ENCODE measurements at regions not wholly inside any gene's neighbourhood (a gene's known extent, or its start where the extent isn't known, plus 50 kb on each side); places are given as distances from the start of the nearest gene placed in this dataset.

DNA sequence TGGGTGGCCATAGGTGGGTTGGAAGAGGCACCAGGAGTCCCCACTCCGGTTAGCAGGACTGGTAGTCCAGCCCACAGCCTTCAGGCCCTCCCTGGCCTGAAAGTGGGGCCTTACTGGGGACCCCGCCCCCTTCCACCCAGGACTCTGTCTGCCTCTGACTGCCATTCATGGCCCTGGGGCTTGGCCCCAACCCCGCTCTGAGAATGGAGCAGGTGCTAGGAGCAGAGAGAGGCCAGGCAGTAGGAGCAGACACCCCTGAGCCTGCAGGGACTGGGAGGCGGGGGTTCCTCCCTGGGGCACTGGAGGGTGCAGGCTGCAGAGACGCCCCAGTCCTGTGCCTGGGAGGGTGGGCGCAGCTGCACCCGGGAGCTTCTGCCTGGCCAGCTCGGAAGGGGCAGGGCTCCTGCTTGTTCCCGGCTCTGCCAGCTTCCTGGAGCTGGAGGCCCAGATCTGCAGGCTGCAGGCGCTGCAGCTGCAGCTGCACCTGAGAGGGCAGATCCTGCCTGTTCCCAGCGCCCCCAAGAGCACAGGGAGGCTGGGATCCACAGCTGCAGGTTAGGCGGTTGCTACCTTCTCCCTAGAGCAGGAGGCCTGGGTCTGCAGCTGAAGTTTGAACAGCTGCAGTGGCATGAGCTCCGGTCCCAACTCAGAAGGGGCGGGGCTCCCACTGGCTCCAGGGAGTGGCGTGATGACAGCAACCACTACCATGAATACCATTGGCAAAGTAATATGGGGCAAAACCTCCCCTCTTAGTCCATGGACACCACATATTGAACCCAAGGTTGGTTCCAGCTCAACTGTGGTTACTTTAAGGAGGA, 194.7 kb downstream of the SQOR start:
- TF ChIP-seq, protein P1, sequence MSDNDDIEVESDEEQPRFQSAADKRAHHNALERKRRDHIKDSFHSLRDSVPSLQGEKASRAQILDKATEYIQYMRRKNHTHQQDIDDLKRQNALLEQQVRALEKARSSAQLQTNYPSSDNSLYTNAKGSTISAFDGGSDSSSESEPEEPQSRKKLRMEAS (IDR thresholded peaks at IDR 0.05; ENCODE audit: low read depth, low read length), result no peak
- no peak for TF ChIP-seq POLR2A (IDR thresholded peaks at IDR 0.05; ENCODE audit: extremely low read depth, insufficient read length)
- no peak overlapping the region for H3K4me3 ChIP-seq (ENCODE audit: low read depth, low read length)
- DNase-seq (ENCODE audit: low read depth), result no peak

DNA sequence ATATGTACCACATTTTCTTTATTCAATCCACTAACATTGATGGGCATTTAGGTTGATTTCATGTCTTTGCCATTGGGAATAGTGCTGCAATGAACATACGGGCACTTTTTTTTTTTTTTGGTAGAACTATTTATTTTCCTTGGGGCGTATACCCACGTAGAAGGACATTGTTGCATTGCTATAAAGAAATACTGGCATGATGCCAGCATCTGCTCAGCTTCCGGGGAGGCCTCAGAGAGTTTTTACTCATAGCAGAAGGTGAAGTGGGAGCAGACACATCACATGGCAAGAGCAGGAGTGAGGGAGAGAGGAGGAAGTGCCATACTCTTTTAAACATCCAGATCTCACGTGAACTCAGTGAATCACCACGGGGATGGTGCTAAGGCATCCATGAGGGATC, 197.0 kb downstream of the SQOR start:
- no peak for DNase-seq (ENCODE audit: low read depth)
- TF ChIP-seq, protein P2, sequence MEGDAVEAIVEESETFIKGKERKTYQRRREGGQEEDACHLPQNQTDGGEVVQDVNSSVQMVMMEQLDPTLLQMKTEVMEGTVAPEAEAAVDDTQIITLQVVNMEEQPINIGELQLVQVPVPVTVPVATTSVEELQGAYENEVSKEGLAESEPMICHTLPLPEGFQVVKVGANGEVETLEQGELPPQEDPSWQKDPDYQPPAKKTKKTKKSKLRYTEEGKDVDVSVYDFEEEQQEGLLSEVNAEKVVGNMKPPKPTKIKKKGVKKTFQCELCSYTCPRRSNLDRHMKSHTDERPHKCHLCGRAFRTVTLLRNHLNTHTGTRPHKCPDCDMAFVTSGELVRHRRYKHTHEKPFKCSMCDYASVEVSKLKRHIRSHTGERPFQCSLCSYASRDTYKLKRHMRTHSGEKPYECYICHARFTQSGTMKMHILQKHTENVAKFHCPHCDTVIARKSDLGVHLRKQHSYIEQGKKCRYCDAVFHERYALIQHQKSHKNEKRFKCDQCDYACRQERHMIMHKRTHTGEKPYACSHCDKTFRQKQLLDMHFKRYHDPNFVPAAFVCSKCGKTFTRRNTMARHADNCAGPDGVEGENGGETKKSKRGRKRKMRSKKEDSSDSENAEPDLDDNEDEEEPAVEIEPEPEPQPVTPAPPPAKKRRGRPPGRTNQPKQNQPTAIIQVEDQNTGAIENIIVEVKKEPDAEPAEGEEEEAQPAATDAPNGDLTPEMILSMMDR (IDR thresholded peaks at IDR 0.05; ENCODE audit: low read depth, low read length), result no peak
- TF ChIP-seq POLR2A (IDR thresholded peaks at IDR 0.05; ENCODE audit: extremely low read depth, insufficient read length) (no peak), MYC (IDR thresholded peaks at IDR 0.05; ENCODE audit: low read depth, low read length) (no peak)
- TF ChIP-seq, protein P1 (IDR thresholded peaks at IDR 0.05; ENCODE audit: low read depth, low read length), result no peak
- no peak overlapping the region for H3K4me3 ChIP-seq (ENCODE audit: low read depth, low read length)

DNA sequence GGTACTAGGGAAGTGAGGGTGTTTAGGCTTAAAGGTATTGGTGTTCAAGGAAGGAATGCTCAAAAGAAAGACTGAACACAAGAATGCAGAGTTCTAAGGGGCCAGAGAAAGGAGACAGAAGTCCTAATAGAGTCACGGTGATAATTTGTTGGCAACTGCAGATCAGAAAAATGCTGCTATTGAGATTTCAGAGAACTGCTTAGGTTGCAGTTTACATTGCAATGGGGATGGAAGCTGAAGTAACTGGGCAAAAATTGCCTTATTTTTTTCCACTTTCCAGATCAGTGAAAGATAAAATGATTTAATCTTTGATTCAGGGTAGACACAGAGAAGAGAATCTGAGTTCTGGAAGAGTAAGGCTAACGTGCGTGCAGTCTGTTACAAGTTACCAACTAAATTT, 199.8 kb downstream of the SQOR start:
- TF ChIP-seq, protein P2 (IDR thresholded peaks at IDR 0.05; ENCODE audit: low read depth, low read length), result no peak
- TF ChIP-seq MYC (IDR thresholded peaks at IDR 0.05; ENCODE audit: low read depth, low read length) (no peak), POLR2A (IDR thresholded peaks at IDR 0.05; ENCODE audit: extremely low read depth, insufficient read length) (no peak)
- TF ChIP-seq, protein P1 (IDR thresholded peaks at IDR 0.05; ENCODE audit: low read depth, low read length), result no peak
- no peak for DNase-seq (ENCODE audit: low read depth)

DNA sequence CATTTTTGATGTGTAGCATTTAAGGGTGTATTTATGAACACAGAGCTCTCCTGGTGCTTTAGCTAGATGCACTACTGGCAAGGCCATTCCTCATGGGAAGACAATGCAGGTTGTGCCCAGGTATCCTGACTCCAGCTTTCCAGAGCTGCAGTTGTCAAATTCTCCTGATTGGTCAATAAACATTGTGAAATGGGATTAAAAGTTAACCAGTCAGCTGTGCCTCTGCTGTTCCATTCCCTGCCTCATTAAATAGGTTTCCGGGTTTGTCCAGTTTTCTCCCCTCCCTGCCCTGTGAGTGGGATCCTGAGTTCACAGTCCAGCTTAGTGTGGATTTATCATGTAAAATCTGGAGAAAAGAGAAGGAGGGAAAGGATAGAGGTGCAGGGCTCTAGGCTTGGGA, 207.3 kb downstream of the SQOR start:
- TF ChIP-seq MYC (IDR thresholded peaks at IDR 0.05; ENCODE audit: low read depth, low read length) (no peak), POLR2A (IDR thresholded peaks at IDR 0.05; ENCODE audit: extremely low read depth, insufficient read length) (no peak)
- TF ChIP-seq, protein P1 (IDR thresholded peaks at IDR 0.05; ENCODE audit: low read depth, low read length), result no peak
- TF ChIP-seq, protein P2 (IDR thresholded peaks at IDR 0.05; ENCODE audit: low read depth, low read length), result no peak
- DNase-seq (ENCODE audit: low read depth), result no peak
- H3K4me3 ChIP-seq (ENCODE audit: low read depth, low read length), result no peak overlapping the region

More for the DNA sequence above, 199.8 kb downstream of the SQOR start:
- no peak overlapping the region for H3K4me3 ChIP-seq (ENCODE audit: low read depth, low read length)

DNA sequence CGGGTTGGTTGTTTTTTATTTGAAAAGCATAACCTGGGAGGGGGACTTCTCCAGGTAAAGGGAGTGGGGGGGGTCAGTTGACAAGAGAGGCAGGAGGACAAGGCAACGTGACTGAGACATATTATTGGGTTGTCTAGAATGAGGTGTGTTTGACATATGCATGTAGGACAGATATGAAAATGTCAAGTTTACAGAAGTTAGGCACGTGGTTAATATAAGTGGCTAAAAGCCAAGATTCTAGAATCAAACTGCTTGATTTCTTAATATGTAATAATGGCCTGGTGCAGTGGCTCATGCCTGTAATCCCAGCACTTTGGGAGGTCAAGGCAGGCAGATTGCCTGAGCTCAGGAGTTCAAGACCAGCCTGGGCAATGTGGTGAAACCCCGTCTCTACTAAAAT, 212.8 kb downstream of the SQOR start:
- no peak for DNase-seq (ENCODE audit: low read depth)
- H3K4me3 ChIP-seq (ENCODE audit: low read depth, low read length), result no peak overlapping the region
- TF ChIP-seq, protein P1 (IDR thresholded peaks at IDR 0.05; ENCODE audit: low read depth, low read length), result no peak
- TF ChIP-seq MYC (IDR thresholded peaks at IDR 0.05; ENCODE audit: low read depth, low read length), result no peak

DNA sequence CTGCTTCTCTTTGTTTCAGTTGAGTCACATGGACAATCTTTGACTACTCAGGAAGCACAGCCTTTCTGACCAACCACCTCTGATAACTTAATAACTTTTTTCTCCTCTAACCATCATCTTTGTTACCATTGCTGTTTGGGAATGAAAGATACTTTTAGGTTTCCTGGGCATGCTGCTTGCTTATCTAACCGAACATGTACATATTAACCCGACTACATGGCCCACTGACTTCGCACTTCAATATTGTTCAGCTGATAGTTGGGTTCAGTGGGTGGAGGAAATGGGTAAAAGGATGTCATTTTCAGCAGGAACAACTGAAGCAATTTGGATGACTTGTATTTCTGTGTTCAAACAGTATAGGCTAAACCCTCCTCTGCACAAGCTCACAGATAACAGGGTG, 214.3 kb downstream of the SQOR start:
- H3K4me3 ChIP-seq (ENCODE audit: low read depth, low read length), result no peak overlapping the region
- TF ChIP-seq, protein P2 (IDR thresholded peaks at IDR 0.05; ENCODE audit: low read depth, low read length), result no peak
- TF ChIP-seq POLR2A (IDR thresholded peaks at IDR 0.05; ENCODE audit: extremely low read depth, insufficient read length) (no peak), MYC (IDR thresholded peaks at IDR 0.05; ENCODE audit: low read depth, low read length) (no peak)
- TF ChIP-seq, protein P1 (IDR thresholded peaks at IDR 0.05; ENCODE audit: low read depth, low read length), result no peak
- no peak for DNase-seq (ENCODE audit: low read depth)
